SU-DHL-6 (cell line): ENCODE measurements at regions not wholly inside any gene's neighbourhood (a gene's known extent, or its start where the extent isn't known, plus 50 kb on each side); places are given as distances from the start of the nearest gene placed in this dataset.

Source experiments
- H2AFZ ChIP-seq: fragments of 200-600 bp; sonication (generic); 2 replicates; pipeline ENCODE4 v1.6.1; 2014; ENCODE audit warnings: low read depth, mild to moderate bottlenecking, moderate library complexity, mixed read lengths, antibody characterized with exemption, low read length; ENCODE audit not compliant: severe bottlenecking
- H3F3A ChIP-seq: fragments of 200-600 bp; shearing (Covaris generic); 2 replicates; pipeline ENCODE4 v1.6.0; 2016; ENCODE audit warnings: antibody characterized with exemption, mild to moderate bottlenecking; ENCODE audit not compliant: insufficient read depth
- H3K27ac ChIP-seq: fragments of 200-600 bp; sonication (generic); 2 replicates; pipeline ENCODE4 v1.5.1; 2016; ENCODE audit warnings: low read depth, mild to moderate bottlenecking, low read length, moderate library complexity, mixed read lengths
- H3K27me3 ChIP-seq: fragments of 200-600 bp; sonication (generic), shearing (Covaris generic); 2 replicates; pipeline ENCODE4 v1.6.0; 2014; ENCODE audit warnings: mild to moderate bottlenecking, low read length
- H3K36me3 ChIP-seq: fragments of 200-600 bp; sonication (generic); 2 replicates; pipeline ENCODE4 v1.6.1; 2014; ENCODE audit warnings: mild to moderate bottlenecking, low read length, mixed read lengths
- H3K4me2 ChIP-seq: fragments of 300-600, 200-600 bp; shearing (Covaris generic), sonication (generic); 2 replicates; pipeline ENCODE4 v1.6.0; 2014; ENCODE audit warnings: low read length, low read depth, mild to moderate bottlenecking; ENCODE audit not compliant: poor library complexity, severe bottlenecking
- H3K4me3 ChIP-seq: fragments of 200-600 bp; sonication (generic); 2 replicates; pipeline ENCODE4 v1.5.1; 2014; ENCODE audit warnings: antibody characterized with exemption, low read length, mild to moderate bottlenecking, mixed read lengths; ENCODE audit not compliant: insufficient read depth, poor library complexity, severe bottlenecking
- H3K79me2 ChIP-seq: fragments of 200-600 bp; sonication (generic); 2 replicates; pipeline ENCODE4 v1.6.1; 2014; ENCODE audit warnings: mild to moderate bottlenecking, low read length, moderate library complexity; ENCODE audit not compliant: insufficient read depth
- H3K9ac ChIP-seq: fragments of 200-600 bp; sonication (generic); 2 replicates; pipeline ENCODE4 v1.7.0; 2014; ENCODE audit warnings: mild to moderate bottlenecking, low read length
- H3K9me2 ChIP-seq: fragments of 200-600 bp; sonication (generic); replicated peaks from 2 replicates; pipeline ENCODE4 v1.6.1; 2014; ENCODE audit warnings: low read length; ENCODE audit not compliant: insufficient read depth
- H3K9me3 ChIP-seq: fragments of 200-600 bp; sonication (generic); 2 replicates; pipeline ENCODE4 v1.6.1; 2014; ENCODE audit warnings: low read length, mixed read lengths; ENCODE audit not compliant: insufficient read depth
- H4K20me1 ChIP-seq: fragments of 200-600 bp; sonication (generic); 2 replicates; pipeline ENCODE4 v1.6.1; 2014; ENCODE audit warnings: low read depth, mild to moderate bottlenecking, antibody characterized with exemption, low read length, moderate library complexity, mixed read lengths
- CTCF ChIP-seq: fragments of 200-600 bp; sonication (generic); IDR thresholded peaks from one replicate; pipeline ENCODE4 v1.5.1; 2017; ENCODE audit warnings: antibody characterized with exemption, mild to moderate bottlenecking, low read length, moderate library complexity; ENCODE audit not compliant: insufficient read depth, poor library complexity, severe bottlenecking
- EZH2phosphoT487 ChIP-seq: fragments of 200-600 bp; sonication (generic), shearing (Covaris generic); conservative IDR thresholded peaks from 2 replicates; pipeline ENCODE4 v1.6.1; 2018; ENCODE audit warnings: mild to moderate bottlenecking, antibody characterized with exemption, low read length, moderate library complexity, mixed read lengths

DNA sequence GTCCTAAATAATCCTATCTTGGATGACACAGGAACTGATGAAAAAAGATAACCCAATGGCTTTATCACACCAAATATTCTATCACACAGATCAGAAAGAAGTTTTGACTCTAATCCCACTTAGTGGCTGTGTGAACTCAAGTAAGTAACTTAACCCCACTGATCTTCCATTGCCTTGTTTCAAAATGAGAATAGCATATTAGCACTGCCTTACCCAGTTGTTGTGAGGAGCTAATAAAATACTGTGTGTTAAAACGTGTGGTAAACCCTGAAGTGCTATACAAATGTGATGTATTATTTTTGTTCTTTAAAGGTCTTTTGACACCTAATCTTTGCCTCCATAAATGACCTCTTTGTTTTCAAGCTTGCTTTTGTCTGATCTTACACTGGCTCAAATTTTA lies 60.9 kb upstream of the ARID2 start:
- no peak overlapping the region for H3K4me2 ChIP-seq

DNA sequence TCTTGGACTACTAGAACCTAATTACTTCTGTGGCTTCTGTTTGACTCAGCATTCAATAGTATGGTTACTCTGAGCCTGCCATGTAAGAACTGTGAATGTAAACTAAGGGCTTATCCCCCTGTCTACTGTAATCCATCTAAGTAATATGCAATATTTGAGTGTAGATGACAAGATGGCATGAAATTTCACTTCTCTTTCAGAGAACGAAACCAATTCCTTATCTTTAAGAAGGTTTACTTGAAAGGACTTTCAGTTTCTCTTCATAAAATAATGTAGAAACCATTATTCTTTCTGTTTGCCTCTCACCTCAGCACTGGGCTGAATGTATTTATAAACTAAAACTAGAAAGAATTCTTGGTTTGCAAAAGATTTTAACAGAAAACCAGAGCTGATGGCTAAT lies 60.4 kb upstream of the ARID2 start:
- no peaks in the 10 kb centered on the region for H3K9me2 ChIP-seq
- H3K4me2 ChIP-seq = no peak overlapping the region
- H3K27me3 ChIP-seq = no peaks in the 10 kb centered on the region
- no peaks in the 10 kb centered on the region for H3K36me3 ChIP-seq
- no peak overlapping the region for H3K27ac ChIP-seq
- TF ChIP-seq EZH2phosphoT487 (no peak), CTCF (no peak)
- no peaks in the 10 kb centered on the region for H3K79me2 ChIP-seq
- H3K9me3 ChIP-seq = no peaks in the 10 kb centered on the region
- H4K20me1 ChIP-seq = no peaks in the 10 kb centered on the region
- H3K4me3 ChIP-seq = no peak overlapping the region
- H3F3A ChIP-seq = no peaks in the 10 kb centered on the region
- no peak overlapping the region for H2AFZ ChIP-seq
- no peak overlapping the region for H3K9ac ChIP-seq

More for the DNA sequence above, 60.9 kb upstream of the ARID2 start:
- no peak overlapping the region for H2AFZ ChIP-seq
- no peaks in the 10 kb centered on the region for H3K9me3 ChIP-seq
- no peak overlapping the region for H3K9ac ChIP-seq
- no peak overlapping the region for H3K4me3 ChIP-seq
- no peaks in the 10 kb centered on the region for H3K27me3 ChIP-seq
- H3K27ac ChIP-seq = no peak overlapping the region
- no peaks in the 10 kb centered on the region for H3K9me2 ChIP-seq
- TF ChIP-seq CTCF (no peak), EZH2phosphoT487 (no peak)
- H4K20me1 ChIP-seq = no peaks in the 10 kb centered on the region
- no peaks in the 10 kb centered on the region for H3K36me3 ChIP-seq
- H3F3A ChIP-seq = no peaks in the 10 kb centered on the region
- H3K79me2 ChIP-seq = no peaks in the 10 kb centered on the region

GRCh38 chr12:45669792-45670191 lies 59.7 kb upstream of the ARID2 start:
- Histone ChIP-seq H3K9me2 (no peaks in the 10 kb centered on the region), H3K79me2 (no peaks in the 10 kb centered on the region), H3F3A (no peaks in the 10 kb centered on the region), H3K27me3 (no peaks in the 10 kb centered on the region), H3K4me2 (no peak overlapping the region), H3K9me3 (no peaks in the 10 kb centered on the region), H3K36me3 (no peaks in the 10 kb centered on the region), H2AFZ (no peak overlapping the region), H3K27ac (no peak overlapping the region), H3K9ac (no peak overlapping the region), H3K4me3 (no peak overlapping the region), H4K20me1 (no peaks in the 10 kb centered on the region)
- TF ChIP-seq EZH2phosphoT487 (no peak), CTCF (no peak)
